GM21526 (cell line): ENCODE measurements at regions not wholly inside any gene's neighbourhood (a gene's known extent, or its start where the extent isn't known, plus 50 kb on each side); places are given as distances from the start of the nearest gene placed in this dataset.
"Not testable (repeated sequence)": the region's sequence is repeated elsewhere in the genome, so short reads cannot be mapped to it uniquely, and the experiment has no call there.

Source experiments
- ATAC-seq: cut with Tn5 transposase; IDR thresholded peaks from one replicate; pipeline ENCODE4 v1.9.1; 2021; ENCODE audit warnings: moderate library complexity; ENCODE audit not compliant: unreplicated experiment, low FRiP score

DNA sequence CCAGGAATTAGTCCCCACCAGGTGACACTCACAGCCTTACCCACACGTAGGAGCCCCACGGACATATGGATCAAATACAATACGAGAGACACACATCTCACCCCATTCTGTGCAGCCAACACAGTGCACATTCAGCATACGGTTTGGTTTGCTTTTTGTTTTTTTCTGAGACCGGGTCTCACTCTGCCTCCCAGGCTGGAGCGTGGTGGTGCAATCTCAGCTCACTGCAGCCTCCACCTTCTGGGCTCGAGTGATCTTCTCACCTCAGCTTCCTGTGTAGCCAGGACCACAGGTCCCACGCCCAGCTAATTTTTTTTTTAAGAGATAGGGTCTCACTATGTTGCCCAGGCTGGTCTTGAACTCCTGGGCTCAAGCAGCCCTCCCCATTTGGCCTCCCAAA lies 102.8 kb downstream of the POTEB start:
- ATAC-seq, result not testable (repeated sequence)

DNA sequence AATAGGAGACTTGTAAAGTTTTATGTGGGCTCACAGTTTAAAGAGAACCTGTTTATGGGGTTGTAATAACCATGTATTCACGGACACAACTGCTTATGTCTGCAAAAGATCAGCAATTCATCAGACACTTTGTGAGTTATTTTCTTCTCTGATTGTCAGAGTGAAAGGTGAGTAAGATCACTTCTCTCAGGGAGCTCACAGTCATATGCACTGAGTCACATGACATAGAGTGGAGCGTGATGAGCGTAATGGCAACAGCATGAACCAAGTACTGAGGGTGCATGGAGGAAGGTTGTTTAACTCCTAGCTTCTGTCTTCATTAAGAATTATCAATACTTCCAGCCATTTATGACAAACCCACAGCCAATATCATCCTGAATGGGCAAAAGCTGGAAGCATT lies 111.0 kb downstream of the POTEB start:
- not testable (repeated sequence) for ATAC-seq

DNA sequence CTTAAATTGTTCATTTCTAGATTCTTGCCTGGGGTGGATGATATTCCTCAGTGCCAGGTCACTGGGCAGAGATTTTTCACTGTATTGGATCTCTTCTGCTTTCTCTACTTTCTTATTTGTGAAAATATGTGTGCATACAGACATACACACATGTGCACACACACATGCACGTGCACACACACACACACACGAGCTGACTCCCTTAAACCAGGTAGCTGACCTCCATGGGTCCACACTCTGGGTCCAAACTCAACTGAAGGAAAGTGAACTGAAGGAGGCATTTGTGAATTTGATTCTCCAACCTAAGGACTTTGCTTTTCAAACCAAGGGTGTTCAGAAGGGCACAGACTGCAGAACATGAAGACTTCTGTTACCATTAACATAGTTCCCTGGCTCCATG lies 113.8 kb downstream of the POTEB start:
- ATAC-seq, result not testable (repeated sequence)

DNA sequence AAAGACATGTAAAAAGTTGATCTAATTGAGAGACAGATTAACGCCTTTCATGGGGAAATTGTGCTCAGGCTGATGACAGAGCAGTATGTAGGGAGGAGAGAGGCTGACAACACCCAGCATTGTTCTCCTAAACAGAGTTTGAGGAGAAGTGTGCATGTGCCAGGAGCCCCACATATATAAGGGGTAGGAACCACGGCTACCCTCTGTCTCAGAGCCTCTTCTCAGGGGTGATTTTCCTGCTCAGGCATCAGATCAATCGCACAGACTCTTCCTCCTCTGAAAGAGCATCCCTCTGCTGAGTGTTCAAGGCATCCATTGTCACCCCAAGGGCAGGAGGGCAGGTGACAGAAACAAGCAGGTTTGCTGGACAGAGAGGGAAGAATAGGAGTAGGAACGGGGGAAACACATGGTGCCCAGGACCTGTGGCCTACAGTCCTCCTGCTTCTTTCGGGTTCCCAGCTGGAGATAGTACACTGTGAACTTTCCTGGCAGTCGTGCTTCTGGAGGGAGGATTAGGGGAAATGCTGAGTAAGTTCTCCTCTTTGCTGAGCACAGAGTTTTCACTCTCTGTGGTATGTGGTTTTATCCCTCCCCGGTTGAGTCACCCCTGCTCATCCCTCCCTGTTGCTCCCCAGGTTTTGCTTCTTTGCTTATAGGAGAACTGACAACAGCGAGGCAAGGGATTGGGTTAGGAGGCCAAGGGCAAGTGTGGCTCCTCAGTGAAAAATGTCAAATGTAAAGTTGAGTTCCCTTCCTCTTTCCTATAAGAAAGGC lies 117.1 kb downstream of the POTEB start:
- ATAC-seq, result not testable (repeated sequence)

DNA sequence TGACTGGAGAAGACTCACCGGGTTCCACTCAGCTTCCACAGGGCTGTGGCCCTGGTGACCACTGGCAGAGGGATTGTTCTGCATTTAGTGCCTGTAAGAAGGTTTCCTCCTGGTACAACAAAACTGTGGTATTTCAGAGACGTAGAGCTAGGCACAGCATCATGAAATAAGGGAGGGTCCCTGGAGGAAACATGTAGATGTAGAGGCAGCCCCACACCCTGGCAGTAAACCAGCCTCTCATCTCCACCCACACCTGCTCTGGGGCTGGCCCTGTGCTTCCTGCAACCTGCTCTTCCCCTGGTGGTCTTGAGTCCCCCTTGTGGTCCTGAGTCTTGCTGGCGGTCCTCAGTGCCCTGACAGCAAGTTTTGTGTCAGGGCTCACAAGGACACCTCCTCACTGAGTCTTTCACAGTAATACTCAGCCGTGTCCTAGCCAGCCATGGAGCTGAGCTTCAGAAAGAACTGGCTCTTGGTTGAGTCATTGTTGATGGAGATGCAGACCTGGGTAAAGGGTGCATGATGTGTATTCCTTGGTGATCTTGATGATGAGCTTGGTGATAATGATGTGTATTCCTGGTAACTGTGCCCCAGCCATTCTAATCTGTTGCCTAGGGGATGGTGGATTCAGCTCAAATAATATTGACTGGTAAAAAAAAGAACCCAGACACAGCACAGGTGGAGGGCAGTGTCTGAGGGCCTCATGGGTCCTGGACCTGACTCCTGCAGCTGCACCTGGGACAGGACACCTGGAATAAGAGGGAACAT lies 118.0 kb downstream of the POTEB start:
- not testable (repeated sequence) for ATAC-seq

DNA sequence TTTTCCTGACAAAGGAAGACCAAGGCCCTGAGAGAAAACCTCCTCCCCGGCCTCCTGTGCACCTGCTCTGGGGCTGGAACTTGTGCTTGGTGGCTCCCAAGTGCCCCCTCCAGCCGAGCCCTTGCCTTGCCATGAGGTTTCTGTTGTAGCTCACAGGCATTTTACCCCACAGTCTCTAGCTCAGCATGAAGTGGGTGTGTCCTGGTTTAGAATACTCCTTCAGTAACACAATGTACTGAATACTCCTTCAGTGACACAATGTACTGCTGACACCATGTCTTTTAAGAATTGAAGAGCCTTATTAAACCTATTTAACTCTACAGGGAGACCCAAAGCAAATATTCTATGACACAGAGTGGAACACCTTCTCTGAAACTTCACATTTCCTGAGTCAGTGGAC lies 123.7 kb downstream of the POTEB start:
- not testable (repeated sequence) for ATAC-seq

DNA sequence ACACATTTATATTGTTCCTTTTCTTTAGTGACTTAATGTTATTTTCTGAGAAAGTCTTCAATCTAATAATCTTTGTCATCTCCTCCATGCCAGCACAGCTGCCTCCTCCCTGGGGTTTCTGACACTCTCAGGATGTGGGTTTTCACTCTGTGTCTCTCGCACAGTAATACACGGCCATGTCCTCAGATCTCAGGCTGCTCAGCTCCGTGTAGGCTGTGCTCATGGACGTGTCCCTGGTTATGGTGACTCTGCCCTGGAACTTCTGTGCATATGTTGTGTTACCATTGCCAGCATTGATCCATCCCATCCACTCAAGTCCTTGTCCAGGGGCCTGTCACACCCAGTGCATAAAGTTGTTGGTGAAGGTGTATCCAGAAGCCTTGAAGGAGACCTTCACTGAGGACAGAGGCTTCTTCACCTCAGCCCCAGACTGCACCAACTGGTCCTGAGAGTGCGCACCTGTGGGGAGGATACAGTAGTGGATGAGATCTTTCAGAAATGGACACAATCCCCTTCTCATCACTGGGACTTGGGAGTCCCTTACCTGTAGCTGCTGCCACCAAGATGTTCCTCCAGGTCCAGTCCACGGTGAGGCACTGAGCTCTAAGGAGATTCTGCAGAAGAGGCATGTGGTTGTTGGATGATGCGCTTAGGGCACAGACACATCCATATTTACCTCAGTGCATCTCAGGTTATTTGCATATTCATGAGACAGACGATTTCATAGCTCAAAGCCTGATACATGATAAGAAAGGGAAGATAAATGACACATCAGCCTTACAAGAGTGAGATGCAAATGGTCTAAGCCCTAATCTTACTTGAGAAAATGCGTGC lies 125.2 kb downstream of the POTEB start:
- ATAC-seq, result not testable (repeated sequence)

DNA sequence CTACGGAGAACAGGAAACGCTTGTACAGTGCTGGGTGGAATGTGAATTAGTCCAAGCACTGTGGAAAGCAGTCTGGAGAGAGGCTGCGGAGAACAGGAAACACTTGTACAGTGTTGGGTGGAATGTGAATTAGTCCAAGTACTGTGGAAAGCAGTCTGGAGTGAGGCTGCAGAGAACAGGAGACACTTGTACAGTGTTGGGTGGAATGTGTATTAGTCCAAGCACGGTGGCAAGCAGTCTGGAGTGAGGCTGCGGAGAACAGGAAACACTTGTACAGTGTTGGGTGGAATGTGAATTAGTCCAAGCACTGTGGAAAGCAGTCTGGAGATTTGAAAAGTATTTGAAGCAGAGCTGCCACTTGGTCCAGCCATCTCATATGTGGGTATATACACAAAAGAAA lies 128.4 kb downstream of the POTEB start:
- not testable (repeated sequence) for ATAC-seq

DNA sequence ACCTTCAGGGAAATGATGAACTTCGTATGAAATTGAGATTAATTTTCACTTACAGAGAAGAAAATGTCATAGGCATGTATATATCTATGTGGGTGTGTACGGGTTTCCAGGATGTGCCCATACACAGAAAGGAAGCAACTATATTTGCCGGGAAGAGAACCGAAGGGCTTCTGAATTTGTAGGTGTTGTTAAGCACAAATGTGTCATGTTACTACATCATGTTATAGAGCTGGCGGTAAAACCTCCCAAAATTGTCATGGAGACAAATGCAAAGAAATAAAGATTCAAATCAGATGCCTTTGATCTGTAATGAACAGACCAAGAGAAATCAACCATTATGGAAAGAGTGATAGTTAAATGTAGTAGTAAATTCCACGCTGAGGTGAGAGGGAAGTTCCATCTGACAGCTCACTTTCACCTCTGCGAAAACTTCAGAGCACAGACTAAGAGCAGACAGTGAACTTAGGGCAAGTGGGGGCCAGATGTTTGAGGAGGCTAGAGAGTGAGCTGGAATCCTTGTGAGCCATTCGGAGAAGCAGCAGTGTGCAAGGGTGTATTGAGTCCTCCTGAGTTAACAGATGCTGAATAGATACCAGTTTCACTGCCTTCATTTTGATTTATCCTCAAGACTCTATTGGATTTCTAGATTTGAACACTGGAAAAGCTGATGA lies 133.2 kb downstream of the POTEB start:
- ATAC-seq, result not testable (repeated sequence)

DNA sequence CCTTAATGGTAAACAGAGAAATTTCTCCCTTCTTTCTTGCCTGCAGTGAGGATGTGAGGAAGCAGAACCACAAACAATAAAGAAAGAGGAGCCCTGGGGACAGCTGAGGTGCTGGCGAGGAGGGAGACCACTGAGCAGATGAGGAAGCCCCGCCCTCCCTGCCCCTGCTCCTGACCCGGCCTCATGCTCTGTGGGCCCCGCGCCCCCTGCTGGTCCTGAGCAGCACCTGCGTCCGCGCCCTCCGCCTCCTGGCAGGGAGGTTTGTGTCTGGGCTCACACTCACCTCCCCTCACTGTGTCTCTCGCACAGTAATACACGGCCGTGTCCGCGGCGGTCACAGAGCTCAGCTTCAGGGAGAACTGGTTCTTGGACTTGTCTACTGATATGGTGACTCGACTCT lies 135.5 kb downstream of the POTEB start:
- not testable (repeated sequence) for ATAC-seq

DNA sequence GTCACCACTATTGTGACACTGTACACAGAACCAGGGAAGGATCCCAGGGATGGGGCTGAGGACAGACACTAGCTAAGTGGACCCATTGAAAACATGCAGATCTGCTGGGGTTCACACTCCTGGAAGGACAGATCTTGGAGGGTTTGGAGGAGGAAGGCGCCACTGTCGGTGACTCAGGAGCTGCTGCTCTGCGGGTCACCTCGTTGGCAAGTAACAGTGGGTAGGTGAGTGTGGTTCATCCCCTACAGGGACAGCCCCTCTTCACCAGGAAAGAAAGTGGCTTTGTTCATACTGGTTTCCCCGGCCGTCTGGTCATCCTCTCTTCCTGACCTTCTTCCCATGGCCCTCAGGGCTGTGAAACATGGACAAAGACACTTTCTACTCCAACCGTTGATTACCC lies 139.5 kb downstream of the POTEB start:
- ATAC-seq, result not testable (repeated sequence)

DNA sequence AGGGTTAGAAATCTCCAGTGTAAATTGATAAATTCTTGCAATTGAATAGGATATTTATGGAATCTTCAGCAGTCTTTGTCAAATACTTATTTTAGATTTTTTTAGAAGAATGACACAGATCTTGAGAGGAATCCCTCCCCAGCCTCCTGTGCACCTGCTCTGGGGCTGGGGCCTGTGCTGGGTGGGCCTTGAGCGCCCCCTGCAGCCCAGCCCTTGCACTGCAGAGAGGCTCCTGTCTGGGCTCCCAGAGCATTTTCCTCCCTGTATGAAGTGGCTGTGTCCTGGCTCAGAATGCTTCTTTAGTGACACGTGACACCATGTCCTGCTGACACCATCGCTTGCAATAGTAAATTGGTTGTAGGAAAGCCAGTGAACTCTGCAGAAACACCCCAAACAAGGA lies 141.1 kb downstream of the POTEB start:
- ATAC-seq, result not testable (repeated sequence)

DNA sequence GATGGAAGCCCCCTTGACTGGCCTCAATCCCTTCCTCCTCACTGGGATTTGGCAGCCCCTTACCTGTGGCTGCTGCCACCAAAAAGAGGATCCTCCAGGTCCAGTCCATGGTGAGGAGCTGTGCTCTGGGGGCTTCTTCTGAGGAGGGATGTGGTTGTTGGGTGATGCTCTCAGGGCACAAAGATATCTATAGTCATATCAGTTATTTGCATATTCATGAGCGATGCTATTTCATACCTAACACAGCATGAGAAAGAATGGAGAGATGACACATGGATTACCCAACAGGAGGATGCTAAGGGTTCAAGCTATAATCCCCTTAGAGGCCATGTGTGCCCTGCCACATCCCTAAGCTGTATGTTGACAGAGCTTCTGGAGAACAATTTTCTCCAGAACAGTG lies 141.7 kb downstream of the POTEB start:
- ATAC-seq, result not testable (repeated sequence)

DNA sequence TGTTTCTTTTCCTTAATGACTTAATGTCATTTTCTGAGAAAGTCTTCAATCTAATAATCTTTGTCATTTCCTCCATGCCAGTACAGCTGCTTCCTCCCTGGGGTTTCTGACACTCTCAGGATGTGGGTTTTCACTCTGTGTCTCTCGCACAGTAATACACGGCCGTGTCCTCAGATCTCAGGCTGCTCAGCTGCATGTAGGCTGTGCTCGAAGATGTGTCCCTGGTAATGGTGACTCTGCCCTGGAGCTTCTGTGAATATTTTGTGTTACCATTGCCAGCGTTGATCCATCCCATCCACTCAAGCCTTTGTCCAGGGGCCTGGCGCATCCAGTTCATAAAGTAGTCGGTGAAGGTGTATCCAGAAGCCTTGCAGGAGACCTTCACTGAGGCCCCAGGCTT lies 142.2 kb downstream of the POTEB start:
- ATAC-seq, result not testable (repeated sequence)

DNA sequence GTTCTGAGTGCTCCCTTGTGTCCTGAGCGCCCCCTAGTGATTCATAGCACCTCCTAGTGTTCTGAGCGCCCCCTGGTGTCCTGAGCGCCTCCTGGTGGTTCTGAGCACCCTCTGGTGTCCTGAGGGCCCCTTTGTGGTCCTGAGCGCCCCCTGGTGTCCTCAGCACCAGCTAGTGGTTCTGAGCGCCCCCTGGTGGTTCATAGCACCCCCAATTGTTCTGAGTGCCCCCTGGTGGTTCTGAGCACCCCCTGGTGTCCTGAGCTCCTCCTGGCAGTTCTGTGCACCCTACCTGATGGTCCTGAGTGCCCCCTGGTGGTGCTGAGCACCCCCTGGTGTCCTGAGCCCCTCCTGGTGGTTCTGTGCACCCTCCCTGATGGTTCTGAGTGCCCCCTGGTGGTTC lies 146.0 kb downstream of the POTEB start:
- peak; percentile 48 for ATAC-seq

DNA sequence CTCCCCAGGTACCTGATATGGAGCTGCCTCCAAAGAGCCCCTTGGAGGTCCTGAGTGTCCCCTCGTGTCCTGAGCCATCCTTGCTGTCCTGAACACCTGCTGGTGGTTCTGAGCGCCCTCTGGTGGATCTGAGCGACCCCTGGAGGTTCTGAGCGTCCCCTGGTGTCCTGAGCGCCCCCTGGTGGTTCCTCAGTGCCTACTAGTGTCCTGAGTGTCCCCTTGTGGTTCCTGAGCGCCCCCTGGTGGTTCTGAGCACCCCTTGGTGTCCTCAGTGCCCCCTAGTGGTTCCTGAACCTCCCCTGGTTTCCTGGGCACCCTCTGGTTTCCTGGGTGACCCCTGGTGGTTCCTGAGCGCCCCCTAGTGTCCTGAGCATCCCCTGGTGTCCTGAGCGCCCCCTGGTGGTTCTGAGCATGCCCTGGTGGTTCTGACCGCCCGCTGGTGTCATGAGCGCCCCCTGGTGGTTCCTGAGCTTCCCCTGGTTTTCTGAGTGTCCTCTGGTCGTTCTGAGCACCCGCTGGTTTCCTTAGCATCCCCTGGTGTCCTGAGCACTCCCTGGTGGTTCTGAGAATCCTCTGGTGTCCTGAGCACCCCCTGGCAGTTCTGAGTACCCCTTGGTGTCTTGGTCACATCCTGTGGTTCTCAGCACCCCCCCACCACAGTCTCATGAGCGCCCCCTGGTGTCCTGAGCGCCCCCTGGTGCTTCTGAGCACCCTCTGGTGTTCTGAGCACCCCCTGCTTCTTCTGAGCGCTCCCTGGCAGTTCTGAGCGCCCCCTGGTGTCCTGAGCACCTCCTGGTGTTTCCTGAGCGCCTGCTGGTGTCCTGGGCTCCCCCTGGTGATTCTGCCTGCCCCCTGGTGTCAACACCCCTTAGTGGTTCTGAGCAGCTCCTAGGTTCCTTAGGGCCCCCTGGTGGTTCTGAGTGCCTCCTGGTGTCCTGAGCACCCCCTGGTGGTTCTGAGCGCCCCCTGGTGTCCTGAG lies 146.8 kb downstream of the POTEB start:
- peak; percentile 71 for ATAC-seq

DNA sequence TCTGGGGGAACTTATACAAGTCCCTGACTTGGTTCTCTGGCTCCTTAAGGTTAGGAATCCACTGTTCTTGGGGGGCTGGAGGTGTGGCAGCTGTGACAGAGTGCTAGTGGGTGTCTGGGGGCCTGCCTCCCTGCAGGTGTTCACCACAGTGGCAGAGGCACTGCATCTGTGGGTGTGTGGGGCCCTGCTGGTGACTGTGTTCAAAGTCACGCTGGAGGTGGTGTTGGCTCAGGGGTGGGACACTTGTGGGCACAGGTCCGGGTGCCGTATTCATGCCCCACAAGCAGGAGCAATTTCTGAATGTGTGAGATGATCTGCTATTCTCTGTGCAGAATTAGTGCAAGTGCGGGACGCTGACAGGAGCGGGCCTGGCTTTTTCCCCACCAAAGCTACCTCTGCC lies 152.5 kb downstream of the POTEB start:
- ATAC-seq, result not testable (repeated sequence)

DNA sequence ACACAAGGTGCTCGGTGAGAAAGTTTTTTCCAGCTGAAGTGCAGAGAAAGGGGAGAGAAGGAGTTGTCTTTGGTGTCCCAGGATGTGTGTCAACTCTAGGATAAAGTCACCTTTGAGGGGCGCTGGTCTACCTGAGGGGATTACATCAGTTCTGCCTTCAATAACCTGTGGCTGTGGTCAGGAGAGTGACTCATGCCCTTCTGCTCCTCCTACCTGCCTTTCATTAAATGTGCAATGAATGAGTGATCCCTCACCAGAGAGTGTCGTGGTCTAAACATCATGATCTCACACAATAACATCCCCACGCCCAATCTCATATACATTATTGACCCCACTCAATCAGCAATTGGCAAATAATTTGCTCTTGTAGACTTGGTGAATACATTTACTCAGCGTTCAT lies 156.4 kb downstream of the POTEB start:
- not testable (repeated sequence) for ATAC-seq

DNA sequence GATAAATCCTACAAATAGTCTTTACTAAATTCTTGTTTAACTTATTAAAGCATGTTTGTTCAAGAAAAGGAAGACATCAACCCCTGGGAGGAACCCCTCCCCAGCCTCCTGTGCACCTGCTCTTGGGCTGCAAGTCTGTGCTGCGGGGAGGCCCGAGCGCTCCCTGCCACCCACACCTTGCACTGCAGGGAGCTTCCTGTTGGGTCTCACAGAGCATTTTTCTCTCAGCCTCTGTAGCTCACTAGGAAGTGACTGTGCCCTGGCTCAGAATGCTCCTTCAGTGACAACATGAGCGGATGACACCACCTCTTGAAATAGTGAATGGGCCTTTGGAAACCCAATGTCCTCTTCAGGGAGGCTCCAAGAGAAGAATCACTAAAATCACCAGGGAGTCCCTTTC lies 158.8 kb downstream of the POTEB start:
- ATAC-seq, result peak; percentile 81
